GM12878 (cell line): ENCODE measurements at regions not wholly inside any gene's neighbourhood (a gene's known extent, or its start where the extent isn't known, plus 50 kb on each side); places are given as distances from the start of the nearest gene placed in this dataset.

Source experiments
- ATAC-seq: fragments of 200-7000 bp; cut with Tn5 transposase; 3 replicates; pipeline ENCODE4 v1.9.1; 2020; ENCODE audit warnings: mild to moderate bottlenecking, moderate library complexity
- BruUV-seq: library from RNA; stranded (reverse); fragments of 400-500 nt; replicated peaks from 2 replicates; lab custom pipeline; 2021; lab: Mats Ljungman, UMichigan
- CTCF ChIA-PET: fragments of 300-600 bp; sonication (Branson Sonifier 250); formaldehyde crosslinking; extraction: SDS; loops from one replicate; lab custom pipeline; 2021; ENCODE audit warnings: inconsistent platforms; lab: Yijun Ruan, JAX
- POLR2A ChIA-PET: fragments of 350-600 bp; formaldehyde crosslinking; extraction: SDS; loops from one replicate; lab custom pipeline; 2021; ENCODE audit warnings: inconsistent platforms; lab: Charles Lee
- RAD21 ChIA-PET: fragments of 300-600 bp; sonication (Branson Sonifier 250); formaldehyde crosslinking; loops from one replicate; lab custom pipeline; 2023; ENCODE audit warnings: antibody characterized with exemption; ENCODE audit not compliant: unreplicated experiment; lab: Charles Lee
- SMC1A ChIA-PET: fragments of 300-600 bp; sonication (Branson Sonifier 250); formaldehyde crosslinking; loops from one replicate; lab custom pipeline; 2023; ENCODE audit not compliant: unreplicated experiment, uncharacterized antibody; lab: Charles Lee
- DNase-seq: peaks from one replicate; pipeline ENCODE4 v3.0.0-alpha.2; 2011; ENCODE audit warnings: low read depth, low spot score
- FAIRE-seq: peaks from 3 replicates; lab custom pipeline; 2011; peaks lifted over from hg19 to GRCh38; lab: Jason Lieb, UNC
- H2AFZ ChIP-seq: 2 replicates; pipeline ENCODE4 v1.6.0; 2011; ENCODE audit warnings: low read depth, low read length, control low read depth; ENCODE audit not compliant: control insufficient read depth
- H3K27ac ChIP-seq: 2 replicates; pipeline ENCODE4 v1.5.1; 2011; ENCODE audit warnings: control low read depth; ENCODE audit not compliant: control insufficient read depth, insufficient read depth
- H3K27me3 ChIP-seq, 2 experiments: replicated peaks in 1 of 2; 2 replicates each; pipeline versions ENCODE4 v1.6.0 to v1.6.1; 2011; ENCODE audit warnings: low read length in 1 of 2; ENCODE audit not compliant: control insufficient read depth in 2 of 2, insufficient read depth in 2 of 2
- H3K36me3 ChIP-seq, 2 experiments: 2 replicates each; pipeline ENCODE4 v1.5.1; 2011; ENCODE audit warnings: low read length in 1 of 2; ENCODE audit not compliant: control insufficient read depth in 2 of 2, insufficient read depth in 2 of 2
- H3K4me1 ChIP-seq: 2 replicates; pipeline ENCODE4 v1.6.1; 2011; ENCODE audit warnings: mild to moderate bottlenecking, low read length, moderate library complexity, mixed read lengths; ENCODE audit not compliant: control insufficient read depth, insufficient read depth
- H3K4me2 ChIP-seq: 2 replicates; pipeline ENCODE4 v1.6.0; 2011; ENCODE audit warnings: control low read depth; ENCODE audit not compliant: control insufficient read depth, insufficient read depth
- H3K4me3 ChIP-seq: fragments of 200-600 bp; sonication (generic); 2 replicates; pipeline ENCODE4 v1.5.1; 2016
- H3K79me2 ChIP-seq: 2 replicates; pipeline ENCODE4 v1.6.0; 2011; ENCODE audit warnings: low read length; ENCODE audit not compliant: control insufficient read depth, insufficient read depth
- H3K9ac ChIP-seq: 2 replicates; pipeline ENCODE4 v1.8.0; 2011; ENCODE audit warnings: low read length, control low read depth, mixed read lengths; ENCODE audit not compliant: control insufficient read depth, insufficient read depth
- H3K9me3 ChIP-seq: replicated peaks from 3 replicates; pipeline ENCODE4 v1.5.1; 2011; ENCODE audit warnings: mild to moderate bottlenecking, low read length; ENCODE audit not compliant: control insufficient read depth, insufficient read depth
- H4K20me1 ChIP-seq: 2 replicates; pipeline ENCODE4 v1.6.0; 2011; ENCODE audit not compliant: control insufficient read depth, insufficient read depth
- CHD2 ChIP-seq: IDR thresholded peaks from 2 replicates; pipeline ENCODE4 v1.6.1; 2011; ENCODE audit warnings: low read depth, low read length, improper control_type of control experiment, borderline replicate concordance
- CREB1 ChIP-seq: IDR thresholded peaks from 2 replicates; pipeline ENCODE4 v1.6.1; 2012; ENCODE audit warnings: low read depth, mild to moderate bottlenecking, inconsistent platforms
- EGR1 ChIP-seq, 2 experiments: IDR thresholded peaks; 1 replicate in 1 of 2; 2 replicates in 1 of 2; pipeline ENCODE4 v1.6.1; 2011 to 2012; ENCODE audit warnings: low read depth in 2 of 2, low read length in 2 of 2, borderline replicate concordance in 1 of 2, mild to moderate bottlenecking in 1 of 2, moderate library complexity in 1 of 2
- FOS ChIP-seq: IDR thresholded peaks from 3 replicates; pipeline ENCODE4 v1.6.1; 2011; ENCODE audit warnings: borderline replicate concordance; ENCODE audit not compliant: insufficient read length; ENCODE audit errors: extremely low read depth
- FOXK2 ChIP-seq: fragments of 450-650 bp; IDR thresholded peaks from 2 replicates; pipeline ENCODE4 v1.6.1; 2017; ENCODE audit warnings: mild to moderate bottlenecking, moderate library complexity
- HDGF ChIP-seq: fragments of 450-650 bp; IDR thresholded peaks from 2 replicates; pipeline ENCODE4 v1.6.1; 2016; ENCODE audit warnings: antibody characterized with exemption
- IKZF2 ChIP-seq, 2 experiments: fragments of 450-650 bp; IDR thresholded peaks; 2 replicates each; pipeline ENCODE4 v1.6.1; 2017; ENCODE audit warnings: mild to moderate bottlenecking in 2 of 2, moderate library complexity in 2 of 2
- NBN ChIP-seq: fragments of 450-650 bp; IDR thresholded peaks from 2 replicates; pipeline ENCODE4 v1.6.1; 2016
- NR2C2 ChIP-seq: IDR thresholded peaks from 2 replicates; pipeline ENCODE4 v1.6.1; 2011; ENCODE audit warnings: borderline replicate concordance, low read depth; ENCODE audit not compliant: control insufficient read depth, insufficient read length
- PAX5 ChIP-seq: IDR thresholded peaks from 2 replicates; pipeline ENCODE4 v1.6.1; 2011; ENCODE audit warnings: low read depth, low read length, borderline replicate concordance
- RFX5 ChIP-seq: IDR thresholded peaks from 2 replicates; pipeline ENCODE4 v1.6.1; 2011; ENCODE audit warnings: low read depth, low read length, improper control_type of control experiment
- SIX5 ChIP-seq: IDR thresholded peaks from 2 replicates; pipeline ENCODE4 v1.6.1; 2011; ENCODE audit warnings: mild to moderate bottlenecking, low read depth, low read length, moderate library complexity; ENCODE audit not compliant: severe bottlenecking
- SMARCA5 ChIP-seq: fragments of 450-650 bp; IDR thresholded peaks from 2 replicates; pipeline ENCODE4 v1.6.1; 2017; ENCODE audit warnings: mild to moderate bottlenecking
- SPI1 ChIP-seq: IDR thresholded peaks from 2 replicates; pipeline ENCODE4 v1.6.1; 2011; ENCODE audit warnings: low read depth, mild to moderate bottlenecking, low read length, moderate library complexity, borderline replicate concordance; ENCODE audit not compliant: insufficient read depth
- TBL1XR1 ChIP-seq: IDR thresholded peaks from 2 replicates; pipeline ENCODE4 v1.6.1; 2012; ENCODE audit warnings: low read depth, low read length, improper control_type of control experiment
- ZBTB33 ChIP-seq: fragments of 450-650 bp; IDR thresholded peaks from 2 replicates; pipeline ENCODE4 v1.6.1; 2017; ENCODE audit warnings: mild to moderate bottlenecking
- WGBS: methylation state at CpG from one replicate; pipeline ENCODE4 v1.1.6; 2016; ENCODE audit warnings: low lambda C conversion rate; ENCODE audit not compliant: insufficient replicate concordance, insufficient coverage; ENCODE audit errors: missing lambda C conversion rate; 5-methylcytosine and 5-hydroxymethylcytosine counted together
- in situ Hi-C: fragments of 300-500 bp; cut with MboI; formaldehyde crosslinking; loops from 9 replicates; pipeline ENCODE4 v1.14.3; 2018; ENCODE audit warnings: mixed read lengths
- intact Hi-C: fragments of 100-400 bp; cut with micrococcal nuclease; formaldehyde crosslinking; loops from one replicate; pipeline ENCODE4 v1.14.2; 2022; ENCODE audit not compliant: unreplicated experiment
- TF ChIP-seq, protein P1 (sequence below): fragments of 450-650 bp; IDR thresholded peaks from 2 replicates; pipeline ENCODE4 v1.6.1; 2017; ENCODE audit warnings: mild to moderate bottlenecking, moderate library complexity

DNA sequence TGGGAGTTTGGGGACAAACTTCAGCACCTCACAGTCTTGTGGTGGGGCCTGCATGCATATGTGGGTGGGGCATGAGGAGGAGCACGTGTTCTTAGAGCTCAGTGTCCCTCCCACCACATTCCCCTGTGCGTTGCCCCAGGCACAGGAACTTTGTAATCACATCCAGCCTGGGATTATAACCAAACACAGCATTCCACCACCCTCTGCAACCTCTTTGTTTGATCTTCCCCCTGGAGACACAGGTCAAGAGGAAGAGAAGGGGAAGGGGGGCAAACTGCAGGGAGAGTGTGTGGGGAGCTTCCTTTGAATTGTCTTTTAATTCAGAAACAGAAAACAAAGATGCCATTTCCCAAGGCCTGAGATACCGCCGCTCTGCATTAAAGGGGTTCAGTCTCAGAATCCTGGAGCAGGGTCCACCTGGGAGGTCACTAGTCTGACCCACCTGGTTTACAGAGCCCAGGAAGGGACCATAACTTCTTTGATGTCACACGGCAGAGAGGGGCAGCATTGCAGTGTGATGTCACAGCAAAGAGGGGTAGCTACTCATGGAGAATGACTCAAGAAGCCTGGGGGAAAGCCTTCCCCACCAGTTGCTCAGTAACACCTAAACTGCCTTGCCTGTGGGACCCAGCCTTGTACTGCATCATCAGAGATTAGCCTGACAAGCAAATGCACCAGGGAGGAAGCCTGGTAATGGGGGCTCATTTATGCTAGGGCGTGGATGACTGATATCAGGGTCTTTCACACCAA, 106.3 kb upstream of the RNU6-1 start (continued):
- no peak for TF ChIP-seq EGR1 (IDR thresholded peaks at IDR 0.05; ENCODE audit: borderline replicate concordance in 1 of 2, low read depth in 2 of 2, low read length in 2 of 2)

- no peaks in the 10 kb centered on the region for H3K36me3 ChIP-seq
- no peaks in the 10 kb centered on the region for H3K79me2 ChIP-seq
- BruUV-seq: no TSS peak
- no peaks in the 10 kb centered on the region for H3K27me3 ChIP-seq
- H3K4me3 ChIP-seq: peak overlapping the region; percentile 43
- ChIA-PET CTCF (interaction anchor here (0.6 to 3.9 kb wide), 4 partner anchors 9 to 85 kb away, joined by 3 to 16 read pairs (median 6); no protein-coding TSS in a partner anchor), POLR2A (interaction anchor here (0.6 to 2.6 kb wide), 4 partner anchors 8 to 109 kb away, joined by 3 to 7 read pairs (median 6); no protein-coding TSS in a partner anchor), RAD21 (interaction anchor here (1.1 to 1.5 kb wide), 3 partner anchors 9 to 83 kb away, joined by 4 to 8 read pairs (median 4); no protein-coding TSS in a partner anchor), SMC1A (interaction anchor here (0.7 to 3.7 kb wide), 8 partner anchors 9 to 168 kb away, joined by 3 to 32 read pairs (median 5); partner anchors contain the start of gene PIAS1)
- H4K20me1 ChIP-seq: no peaks in the 10 kb centered on the region
- peak overlapping the region; percentile 73 for H3K9ac ChIP-seq
- FAIRE-seq (peak; percentile 73), DNase-seq (peak; percentile 68), ATAC-seq (peak; percentile 81)
- WGBS: 12% methylated on average over 4 of the region's 4 CpGs
- H3K27ac ChIP-seq: peak overlapping the region; percentile 84
- peaks cover 3% of the 10 kb centered on the region; the same call in 2 of the 3 replicates for H3K9me3 ChIP-seq
- H3K4me1 ChIP-seq: peaks cover 16% of the 10 kb centered on the region
- intact Hi-C loops: loop anchor here (5.0 kb wide), 1 partner anchor 86 kb away; no protein-coding TSS in a partner anchor
- peak overlapping the region; percentile 91 for H3K4me2 ChIP-seq
- in situ Hi-C loops: no loop called here
- H2AFZ ChIP-seq: peak overlapping the region; percentile 94
- TF ChIP-seq SMARCA5 (peak; percentile 45), RFX5 (no peak), FOS (no peak), IKZF2 (IDR thresholded peaks at IDR 0.05) (peak in 1 of 2 experiments; percentile 37; a peak in 1 of 4 replicates), FOXK2 (no peak), ZBTB33 (no peak), CREB1 (no peak), PAX5 (0 out of 2 replicates have a peak, but pooled peaks have one; percentile 27), CHD2 (no peak), TBL1XR1 (no peak), NR2C2 (no peak), SIX5 (no peak), SPI1 (peak; percentile 29; the same call in 1 of the 2 replicates), HDGF (peak; percentile 47; the same call in 1 of the 2 replicates), NBN (0 out of 2 replicates have a peak, but pooled peaks have one; percentile 50)
- TF ChIP-seq, protein P1, sequence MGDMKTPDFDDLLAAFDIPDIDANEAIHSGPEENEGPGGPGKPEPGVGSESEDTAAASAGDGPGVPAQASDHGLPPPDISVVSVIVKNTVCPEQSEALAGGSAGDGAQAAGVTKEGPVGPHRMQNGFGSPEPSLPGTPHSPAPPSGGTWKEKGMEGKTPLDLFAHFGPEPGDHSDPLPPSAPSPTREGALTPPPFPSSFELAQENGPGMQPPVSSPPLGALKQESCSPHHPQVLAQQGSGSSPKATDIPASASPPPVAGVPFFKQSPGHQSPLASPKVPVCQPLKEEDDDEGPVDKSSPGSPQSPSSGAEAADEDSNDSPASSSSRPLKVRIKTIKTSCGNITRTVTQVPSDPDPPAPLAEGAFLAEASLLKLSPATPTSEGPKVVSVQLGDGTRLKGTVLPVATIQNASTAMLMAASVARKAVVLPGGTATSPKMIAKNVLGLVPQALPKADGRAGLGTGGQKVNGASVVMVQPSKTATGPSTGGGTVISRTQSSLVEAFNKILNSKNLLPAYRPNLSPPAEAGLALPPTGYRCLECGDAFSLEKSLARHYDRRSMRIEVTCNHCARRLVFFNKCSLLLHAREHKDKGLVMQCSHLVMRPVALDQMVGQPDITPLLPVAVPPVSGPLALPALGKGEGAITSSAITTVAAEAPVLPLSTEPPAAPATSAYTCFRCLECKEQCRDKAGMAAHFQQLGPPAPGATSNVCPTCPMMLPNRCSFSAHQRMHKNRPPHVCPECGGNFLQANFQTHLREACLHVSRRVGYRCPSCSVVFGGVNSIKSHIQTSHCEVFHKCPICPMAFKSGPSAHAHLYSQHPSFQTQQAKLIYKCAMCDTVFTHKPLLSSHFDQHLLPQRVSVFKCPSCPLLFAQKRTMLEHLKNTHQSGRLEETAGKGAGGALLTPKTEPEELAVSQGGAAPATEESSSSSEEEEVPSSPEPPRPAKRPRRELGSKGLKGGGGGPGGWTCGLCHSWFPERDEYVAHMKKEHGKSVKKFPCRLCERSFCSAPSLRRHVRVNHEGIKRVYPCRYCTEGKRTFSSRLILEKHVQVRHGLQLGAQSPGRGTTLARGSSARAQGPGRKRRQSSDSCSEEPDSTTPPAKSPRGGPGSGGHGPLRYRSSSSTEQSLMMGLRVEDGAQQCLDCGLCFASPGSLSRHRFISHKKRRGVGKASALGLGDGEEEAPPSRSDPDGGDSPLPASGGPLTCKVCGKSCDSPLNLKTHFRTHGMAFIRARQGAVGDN: peak; percentile 81
These were observed 106.9 kb upstream of the RNU6-1 start for GRCh38 chr15:67946701-67947100.
